ENCODE measurements at regions not wholly inside any gene's neighbourhood (a gene's known extent, or its start where the extent isn't known, plus 50 kb on each side); places are given as distances from the start of the nearest gene placed in this dataset.
"Not testable (repeated sequence)": the region's sequence is repeated elsewhere in the genome, so short reads cannot be mapped to it uniquely, and the experiment has no call there.

- no peak for DNase-seq (ENCODE audit: low spot score)
These were observed 1427.2 kb downstream of the STIM2 start for GRCh38 chr4:28287831-28288233.

GRCh38 chr4:28296239-28296638, 1435.6 kb downstream of the STIM2 start:
- DNase-seq (ENCODE audit: low spot score), result no peak

- DNase-seq (ENCODE audit: low spot score), result no peak
These were observed 1450.3 kb downstream of the STIM2 start for GRCh38 chr4:28310926-28311325.

GRCh38 chr4:28312497-28312896, 1451.9 kb downstream of the STIM2 start:
- DNase-seq (ENCODE audit: low spot score), result not testable (repeated sequence)

GRCh38 chr4:28313729-28314713, 1453.4 kb downstream of the STIM2 start:
- no peak for DNase-seq (ENCODE audit: low spot score)

- DNase-seq (ENCODE audit: low spot score), result no peak
These were observed 1456.6 kb downstream of the STIM2 start for GRCh38 chr4:28317221-28317620.

GRCh38 chr4:28334249-28334648, 1473.6 kb downstream of the STIM2 start:
- no peak for DNase-seq (ENCODE audit: low spot score)

- DNase-seq (ENCODE audit: low spot score), result no peak
These were observed 1481.1 kb downstream of the STIM2 start for GRCh38 chr4:28341784-28342183.

GRCh38 chr4:28350485-28350884, 1489.8 kb downstream of the STIM2 start:
- DNase-seq (ENCODE audit: low spot score), result no peak

GRCh38 chr4:28351102-28351501, 1490.5 kb downstream of the STIM2 start:
- no peak for DNase-seq (ENCODE audit: low spot score)

- DNase-seq (ENCODE audit: low spot score), result no peak
These were observed 1491.2 kb downstream of the STIM2 start for GRCh38 chr4:28351826-28352225.

GRCh38 chr4:28354880-28355656, 1494.4 kb downstream of the STIM2 start:
- DNase-seq (ENCODE audit: low spot score), result no peak

GRCh38 chr4:28357990-28358389, 1497.3 kb downstream of the STIM2 start:
- DNase-seq (ENCODE audit: low spot score), result no peak

GRCh38 chr4:28358606-28359005, 1498.0 kb downstream of the STIM2 start:
- no peak for DNase-seq (ENCODE audit: low spot score)

- DNase-seq (ENCODE audit: low spot score), result no peak
These were observed 1500.0 kb downstream of the STIM2 start for GRCh38 chr4:28360681-28361080.

GRCh38 chr4:28362169-28362568, 1501.5 kb downstream of the STIM2 start:
- no peak for DNase-seq (ENCODE audit: low spot score)

- DNase-seq (ENCODE audit: low spot score), result no peak
These were observed 1508.9 kb downstream of the STIM2 start for GRCh38 chr4:28369499-28369898.

GRCh38 chr4:28373191-28373590, 1512.5 kb downstream of the STIM2 start:
- DNase-seq (ENCODE audit: low spot score), result no peak

GRCh38 chr4:28373601-28374000, 1513.0 kb downstream of the STIM2 start:
- DNase-seq (ENCODE audit: low spot score), result no peak

- DNase-seq (ENCODE audit: low spot score), result no peak
These were observed 1517.6 kb downstream of the STIM2 start for GRCh38 chr4:28378109-28378830.

GRCh38 chr4:28385801-28386200, 1525.2 kb downstream of the STIM2 start:
- DNase-seq (ENCODE audit: low spot score), result no peak

GRCh38 chr4:28386776-28387175, 1526.1 kb downstream of the STIM2 start:
- no peak for DNase-seq (ENCODE audit: low spot score)

Data from SW480 (cell line).